HG02610 (cell line): ENCODE measurements at regions not wholly inside any gene's neighbourhood (a gene's known extent, or its start where the extent isn't known, plus 50 kb on each side); places are given as distances from the start of the nearest gene placed in this dataset.
"Not testable (repeated sequence)": the region's sequence is repeated elsewhere in the genome, so short reads cannot be mapped to it uniquely, and the experiment has no call there.

Experiments used
- ATAC-seq: cut with Tn5 transposase; IDR thresholded peaks from one replicate; pipeline ENCODE4 v1.9.1; 2021; ENCODE audit warnings: mild to moderate bottlenecking, moderate library complexity; ENCODE audit not compliant: unreplicated experiment

GRCh38 chr10:58070956-58071355 is 196.7 kb downstream of the IPMK start:
- no peak for ATAC-seq

DNA sequence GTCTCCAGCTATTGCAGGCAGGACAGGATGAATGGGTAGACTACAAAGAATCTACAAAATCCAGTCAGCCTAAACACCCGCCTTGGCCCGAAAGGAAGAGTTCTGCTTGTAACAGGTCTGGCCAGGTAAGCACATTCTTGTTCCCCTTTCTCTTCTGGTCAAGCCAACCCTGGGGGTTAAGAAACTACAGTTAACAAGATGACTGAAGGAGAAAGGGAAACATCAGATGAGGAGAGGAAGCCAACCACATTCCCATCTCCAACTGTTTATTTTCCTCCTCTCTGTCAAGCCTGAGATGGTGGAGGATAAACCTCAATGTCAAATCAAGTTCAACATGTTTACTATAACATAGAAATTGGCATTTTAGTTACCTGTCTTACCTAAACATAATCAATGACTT is 198.9 kb downstream of the IPMK start:
- ATAC-seq = no peak

DNA sequence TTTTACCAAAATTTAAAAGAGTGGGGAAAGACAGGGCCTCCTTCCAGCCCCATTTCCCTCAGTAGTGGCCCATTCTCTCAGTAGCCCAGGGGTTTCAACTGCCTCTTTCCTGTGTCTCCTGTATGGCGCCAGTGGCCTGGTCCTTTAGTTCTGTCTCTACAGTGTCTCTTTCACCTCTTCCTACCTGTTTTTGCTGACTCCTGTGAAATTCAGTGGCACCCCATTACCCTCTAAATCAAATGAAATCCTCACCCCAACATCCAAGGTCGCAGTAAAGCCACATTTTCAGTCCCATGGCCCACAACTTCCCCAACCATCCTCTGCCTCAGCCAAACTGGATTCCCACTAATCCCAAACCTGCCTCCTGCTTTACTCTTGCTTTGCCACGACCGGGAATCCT is 200.7 kb downstream of the IPMK start:
- no peak for ATAC-seq

DNA sequence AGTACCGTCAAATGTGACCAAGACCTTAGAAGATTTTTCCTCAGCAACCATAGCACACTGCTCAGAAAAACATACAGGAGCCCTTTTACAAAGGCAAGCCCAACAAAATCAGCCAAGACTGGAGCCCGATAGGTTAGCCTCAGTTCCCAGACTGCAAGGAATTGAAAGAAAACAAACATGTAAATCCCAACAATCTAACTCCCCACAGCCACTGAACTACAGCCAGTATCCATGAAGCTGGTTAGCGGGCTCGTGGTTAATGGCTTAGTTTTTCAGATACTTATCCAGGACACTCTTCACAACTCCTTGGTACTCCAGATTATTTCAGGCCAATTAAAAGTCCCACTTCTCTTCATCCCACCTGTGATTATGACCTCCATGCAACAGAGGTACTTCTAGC is 201.6 kb downstream of the IPMK start:
- no peak for ATAC-seq

- no peak for ATAC-seq
Measured at GRCh38 chr10:58065529-58065815, 202.2 kb downstream of the IPMK start.

DNA sequence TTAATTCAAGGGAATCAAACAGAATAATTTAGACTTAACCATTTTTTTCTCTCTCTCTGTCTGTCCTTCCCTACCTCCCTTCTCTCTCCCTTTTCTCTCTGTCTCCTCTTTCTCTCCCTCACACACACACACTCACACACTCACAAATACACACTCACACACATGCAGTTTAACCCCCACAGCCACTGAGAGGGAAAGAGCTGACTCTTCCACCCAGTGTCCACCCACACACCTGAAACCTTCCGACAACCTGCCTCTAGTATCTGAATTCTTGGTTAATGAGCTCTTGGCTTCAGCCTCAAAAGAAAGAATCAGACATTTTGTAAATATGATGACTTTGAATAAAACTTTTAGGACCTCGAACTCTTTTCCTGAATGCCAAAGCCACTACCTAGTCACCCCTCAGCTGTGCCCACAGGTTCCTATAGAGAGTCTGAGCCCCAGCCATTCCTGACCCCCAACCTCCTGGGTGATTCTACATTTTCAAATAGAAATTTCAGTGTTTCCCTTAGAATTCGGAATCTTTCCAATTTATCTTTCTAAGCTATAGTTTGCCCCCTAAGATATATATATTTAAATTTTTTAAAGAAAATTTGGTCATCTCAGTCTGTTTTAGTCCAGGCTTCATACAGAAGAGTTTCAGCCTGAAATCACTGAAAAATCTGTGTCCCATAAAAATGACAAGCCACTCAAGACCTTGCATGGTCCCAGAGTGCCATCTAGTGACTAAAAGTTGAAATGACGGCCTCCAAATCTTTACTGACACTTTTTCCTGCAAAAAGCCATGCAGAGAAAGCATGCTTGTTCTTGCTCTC is 202.8 kb downstream of the IPMK start:
- no peak for ATAC-seq

DNA sequence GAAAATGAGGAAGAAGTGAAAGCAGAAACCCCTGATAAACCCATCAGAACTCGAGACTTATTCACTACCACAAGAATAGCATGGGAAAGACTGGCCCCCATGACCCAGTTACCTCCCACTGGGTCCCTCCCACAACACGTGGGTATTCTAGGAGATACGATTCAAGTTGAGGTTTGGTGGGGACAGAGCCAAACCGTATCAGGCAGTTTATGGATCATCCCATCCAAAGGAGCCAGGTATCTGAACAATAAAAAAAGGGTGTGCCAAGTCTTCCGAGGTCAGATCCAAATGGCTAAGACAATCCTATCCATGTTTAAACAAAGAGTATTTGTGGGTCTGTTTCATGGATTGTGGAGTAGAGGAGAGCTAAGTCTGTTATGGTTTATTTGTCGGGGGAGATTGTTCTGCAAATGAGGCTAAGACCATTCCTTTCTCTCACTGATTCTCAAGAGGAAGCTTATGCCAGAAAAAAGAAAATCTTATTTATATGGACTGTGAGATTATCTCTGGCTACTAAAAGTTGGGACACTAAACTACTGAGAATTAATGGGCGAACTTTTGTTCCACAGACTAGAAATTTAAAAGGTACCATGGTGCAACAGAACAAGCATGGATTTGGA is 203.7 kb downstream of the IPMK start:
- no peak for ATAC-seq

DNA sequence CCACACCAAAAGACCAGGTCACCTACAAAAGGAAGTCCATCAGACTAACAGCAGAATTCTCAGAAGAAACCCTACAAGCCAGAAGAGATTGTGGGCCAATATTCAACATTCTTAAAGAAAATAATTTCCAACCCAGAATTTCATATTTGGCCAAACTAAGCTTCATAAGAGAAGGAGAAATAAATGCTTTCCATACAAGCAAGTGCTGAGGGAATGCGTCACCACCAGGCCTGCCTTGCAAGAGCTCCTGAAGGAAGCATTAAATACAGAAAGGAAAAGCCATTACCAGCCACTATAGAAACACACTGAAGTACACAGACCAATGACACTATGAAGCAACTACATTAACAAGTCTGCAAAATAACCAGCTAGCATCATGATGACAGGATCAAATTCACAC is 209.0 kb downstream of the IPMK start:
- ATAC-seq = not testable (repeated sequence)

DNA sequence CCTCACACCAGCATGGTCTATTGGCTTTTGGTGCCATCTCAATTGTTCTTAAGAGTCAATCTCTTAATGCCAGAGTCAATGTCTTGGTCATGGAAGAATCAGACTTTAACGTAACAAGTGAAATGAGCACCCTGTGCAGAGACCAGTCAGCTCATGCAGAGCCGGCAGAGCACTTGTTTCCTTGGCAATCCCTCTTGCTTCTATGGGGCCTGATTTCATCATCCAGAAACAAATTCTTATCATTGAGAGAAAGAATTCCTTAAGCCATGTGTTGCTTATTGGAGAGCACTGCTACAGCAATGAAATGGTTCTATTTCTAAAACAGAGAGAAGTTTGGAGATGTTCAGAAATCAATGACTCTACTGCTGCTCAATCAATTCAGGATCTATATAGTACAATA is 212.8 kb downstream of the IPMK start:
- ATAC-seq = no peak

DNA sequence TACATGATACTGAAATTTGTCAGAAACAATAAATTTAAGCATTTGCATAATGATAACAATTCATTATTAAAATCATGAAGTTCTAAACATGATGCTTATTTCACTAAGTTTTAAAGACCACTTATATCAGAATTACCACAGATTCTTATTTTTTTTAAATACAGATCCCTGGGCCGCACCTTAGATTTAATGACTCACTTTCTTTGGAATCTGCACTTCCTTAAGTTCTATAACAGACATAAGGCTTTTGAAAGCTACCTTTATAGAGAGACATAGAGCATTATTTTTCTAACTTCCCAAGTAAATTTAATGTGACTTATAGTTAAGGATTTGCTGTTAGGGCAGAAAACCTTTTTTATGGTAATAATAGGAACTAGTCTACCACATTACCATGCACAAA is 214.9 kb downstream of the IPMK start:
- no peak for ATAC-seq

- no peak for ATAC-seq
Measured at GRCh38 chr10:58050575-58050974, 217.1 kb downstream of the IPMK start.

DNA sequence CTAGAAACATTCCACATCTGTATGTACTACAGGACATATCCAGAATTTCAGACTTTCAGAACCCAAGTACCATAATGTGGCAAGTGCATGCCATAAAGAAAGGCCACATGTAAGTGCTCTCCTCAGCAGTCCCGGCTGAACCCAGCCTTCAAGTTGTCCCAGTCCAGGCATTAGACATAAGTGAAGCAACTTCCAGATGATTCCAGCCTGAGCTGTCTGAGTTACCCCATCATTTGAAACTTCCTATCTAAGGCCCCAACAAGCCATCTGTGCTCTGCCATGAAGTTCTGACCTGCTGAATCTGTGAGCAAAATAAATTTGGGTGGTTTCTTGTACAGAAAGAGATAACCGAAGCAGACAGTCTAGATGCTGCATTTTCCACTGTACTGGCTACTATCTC is 218.8 kb downstream of the IPMK start:
- ATAC-seq = no peak

- no peak for ATAC-seq
Measured at GRCh38 chr10:58044072-58044471, 223.6 kb downstream of the IPMK start.

GRCh38 chr10:58041901-58042300 is 225.8 kb downstream of the IPMK start:
- ATAC-seq = no peak

- no peak for ATAC-seq
Measured at GRCh38 chr10:58030208-58030607, 237.5 kb downstream of the IPMK start.

DNA sequence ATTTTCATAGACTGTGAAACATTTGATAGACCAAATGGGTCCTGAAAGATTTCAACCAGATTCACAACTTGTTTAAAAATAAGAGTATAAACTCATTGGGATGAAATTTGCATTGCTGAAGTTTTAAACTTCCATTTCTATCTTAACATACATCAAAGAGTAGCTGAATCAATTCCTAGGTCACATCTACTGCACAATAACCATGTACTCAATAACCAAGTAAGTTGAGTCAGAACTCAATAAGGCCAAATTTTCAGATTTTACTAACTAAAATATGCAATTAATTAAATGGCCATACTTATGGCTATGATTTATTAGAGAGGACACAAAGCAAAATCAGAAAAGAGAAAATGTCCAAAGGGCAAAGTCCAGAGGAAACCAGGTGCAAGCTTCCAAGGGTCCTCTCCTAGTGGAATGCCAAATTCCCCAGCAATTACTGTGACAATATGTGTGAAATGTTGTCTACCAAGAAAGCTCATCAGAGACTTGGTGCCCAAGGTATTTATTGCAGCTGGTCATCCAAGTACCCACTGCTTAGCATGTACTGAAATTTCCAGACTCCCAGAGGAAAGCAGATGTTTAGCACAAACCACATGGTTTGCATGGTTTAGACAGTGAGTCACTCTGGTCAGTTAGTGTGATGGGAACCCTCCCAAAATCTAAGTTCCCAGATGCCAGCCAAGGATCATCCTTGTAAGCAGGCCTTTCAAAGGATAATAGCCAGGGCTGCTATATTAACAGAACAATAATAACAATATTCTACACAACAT is 238.9 kb downstream of the IPMK start:
- no peak for ATAC-seq

DNA sequence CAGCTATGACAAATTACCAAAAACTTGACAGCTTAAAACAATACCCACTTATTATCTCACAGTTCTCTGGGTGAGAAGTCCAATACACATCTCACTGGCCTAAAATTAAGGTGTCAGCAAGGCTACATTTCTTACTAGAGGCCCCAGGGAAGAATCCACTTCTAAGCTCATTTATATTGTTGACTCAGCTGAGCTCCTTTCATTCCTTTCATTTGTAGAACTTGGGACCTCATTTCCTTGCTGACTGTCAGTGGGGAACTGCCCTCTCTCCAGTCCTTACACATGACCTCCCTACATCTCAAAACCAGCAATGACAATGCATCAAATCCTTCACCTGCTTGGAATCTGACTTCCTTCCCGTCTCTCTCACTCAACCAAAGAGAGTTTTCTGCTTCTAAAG is 240.3 kb downstream of the IPMK start:
- no peak for ATAC-seq

GRCh38 chr10:58026036-58026435 is 241.7 kb downstream of the IPMK start:
- no peak for ATAC-seq

DNA sequence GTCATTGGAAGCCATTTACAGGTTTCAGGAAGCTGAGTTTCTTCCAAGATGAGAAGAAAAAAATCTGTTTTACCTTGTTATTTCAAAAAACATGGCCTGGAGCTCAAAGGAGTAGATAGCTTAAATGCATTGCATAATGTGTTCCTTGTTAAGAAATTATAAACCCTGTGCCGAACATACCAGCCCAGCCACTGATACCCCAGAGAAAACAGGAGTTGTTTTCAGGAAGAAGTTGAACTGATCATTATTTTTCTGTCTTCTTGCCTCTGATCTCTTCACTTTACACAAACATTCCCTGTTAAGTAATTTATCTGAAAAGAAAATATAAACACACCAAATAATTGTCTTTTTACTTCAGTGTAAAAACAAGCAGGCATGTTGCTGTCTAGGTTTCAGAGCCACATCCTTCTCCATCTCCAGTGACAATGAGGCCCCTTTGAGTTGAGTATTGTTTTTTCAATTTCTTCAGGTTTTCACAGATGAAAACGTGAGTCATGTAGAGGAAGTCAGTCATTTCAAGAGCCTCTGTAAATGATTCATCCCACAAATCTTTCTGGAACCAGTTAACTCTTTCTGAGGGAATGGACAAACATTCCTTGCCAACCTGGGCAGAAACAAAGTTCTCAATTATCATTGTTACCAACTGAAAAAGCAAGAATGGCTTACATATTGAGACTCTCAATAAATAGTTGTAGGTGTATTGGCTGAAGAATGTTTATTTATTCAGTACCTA is 244.2 kb downstream of the IPMK start:
- no peak for ATAC-seq

- ATAC-seq = peak; percentile 67
Measured at GRCh38 chr10:58019863-58020537, 247.7 kb downstream of the IPMK start.
